ENCODE measurements at regions not wholly inside any gene's neighbourhood (a gene's known extent, or its start where the extent isn't known, plus 50 kb on each side); places are given as distances from the start of the nearest gene placed in this dataset.

GRCh38 chr13:50310734-50311133 lies 295.5 kb downstream of the KCNRG start:
- no peaks in the 10 kb centered on the region for H3K9me2 ChIP-seq (replicated peaks; ENCODE audit: insufficient read depth, low read length)
- no peaks in the 10 kb centered on the region for H4K20me1 ChIP-seq (ENCODE audit: low read depth, low read length)
- no peak overlapping the region for H3K27ac ChIP-seq (ENCODE audit: low read depth, low read length)
- H3K79me2 ChIP-seq (ENCODE audit: insufficient read depth, low read length): no peaks in the 10 kb centered on the region
- TF ChIP-seq EZH2phosphoT487 (conservative IDR thresholded peaks at IDR 0.05; ENCODE audit: low read length) (no peak), CTCF (IDR thresholded peaks at IDR 0.05; ENCODE audit: insufficient read depth, low read length, poor library complexity, severe bottlenecking) (no peak)
- no peaks in the 10 kb centered on the region for H3K36me3 ChIP-seq (ENCODE audit: low read length)
- H3K9me3 ChIP-seq (ENCODE audit: insufficient read depth, low read length): no peaks in the 10 kb centered on the region
- no peaks in the 10 kb centered on the region for H3F3A ChIP-seq (ENCODE audit: insufficient read depth)
- no peak overlapping the region for H3K9ac ChIP-seq (ENCODE audit: low read length)
- H3K27me3 ChIP-seq (ENCODE audit: low read length): no peaks in the 10 kb centered on the region
- no peak overlapping the region for H3K4me2 ChIP-seq (ENCODE audit: low read depth, low read length, poor library complexity, severe bottlenecking)
- H3K4me3 ChIP-seq (ENCODE audit: insufficient read depth, low read length, poor library complexity, severe bottlenecking): no peak overlapping the region
- no peak overlapping the region for H2AFZ ChIP-seq (ENCODE audit: low read depth, low read length, severe bottlenecking)

DNA sequence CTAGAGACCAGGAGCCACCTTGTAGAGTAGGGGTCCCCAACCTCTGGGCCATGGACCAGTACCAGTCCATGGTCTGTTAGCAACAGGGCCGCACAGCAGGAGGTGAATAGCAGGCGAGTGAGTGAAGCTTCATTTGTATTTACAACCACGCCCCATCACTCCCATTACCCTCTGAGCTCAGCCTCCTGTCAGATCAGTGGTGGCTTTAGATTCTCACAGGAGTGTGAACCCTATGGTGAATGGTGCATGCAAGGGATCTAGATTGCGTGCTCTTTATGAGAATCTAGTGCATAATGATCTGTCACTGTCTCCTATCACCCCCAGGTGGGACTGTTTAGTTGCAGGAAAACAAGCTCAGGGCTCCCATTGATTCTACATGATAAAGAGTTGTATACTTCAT lies 303.6 kb downstream of the KCNRG start:
- Histone ChIP-seq H3K9ac (ENCODE audit: low read length) (no peak overlapping the region), H3K79me2 (ENCODE audit: insufficient read depth, low read length) (no peaks in the 10 kb centered on the region), H3K9me3 (ENCODE audit: insufficient read depth, low read length) (no peaks in the 10 kb centered on the region), H3F3A (ENCODE audit: insufficient read depth) (no peaks in the 10 kb centered on the region), H2AFZ (ENCODE audit: low read depth, low read length, severe bottlenecking) (no peak overlapping the region), H3K4me2 (ENCODE audit: low read depth, low read length, poor library complexity, severe bottlenecking) (no peak overlapping the region), H3K36me3 (ENCODE audit: low read length) (no peaks in the 10 kb centered on the region), H3K9me2 (replicated peaks; ENCODE audit: insufficient read depth, low read length) (no peaks in the 10 kb centered on the region), H4K20me1 (ENCODE audit: low read depth, low read length) (no peaks in the 10 kb centered on the region), H3K27ac (ENCODE audit: low read depth, low read length) (no peak overlapping the region), H3K27me3 (ENCODE audit: low read length) (no peaks in the 10 kb centered on the region), H3K4me3 (ENCODE audit: insufficient read depth, low read length, poor library complexity, severe bottlenecking) (no peak overlapping the region)
- TF ChIP-seq EZH2phosphoT487 (conservative IDR thresholded peaks at IDR 0.05; ENCODE audit: low read length): no peak
- no peak for TF ChIP-seq CTCF (IDR thresholded peaks at IDR 0.05; ENCODE audit: insufficient read depth, low read length, poor library complexity, severe bottlenecking)

GRCh38 chr13:50319635-50320255 lies 304.5 kb downstream of the KCNRG start:
- H3K4me3 ChIP-seq (ENCODE audit: insufficient read depth, low read length, poor library complexity, severe bottlenecking): no peak overlapping the region
- no peaks in the 10 kb centered on the region for H4K20me1 ChIP-seq (ENCODE audit: low read depth, low read length)
- H3F3A ChIP-seq (ENCODE audit: insufficient read depth): no peaks in the 10 kb centered on the region
- no peak for TF ChIP-seq CTCF (IDR thresholded peaks at IDR 0.05; ENCODE audit: insufficient read depth, low read length, poor library complexity, severe bottlenecking)
- no peak for TF ChIP-seq EZH2phosphoT487 (conservative IDR thresholded peaks at IDR 0.05; ENCODE audit: low read length)
- no peak overlapping the region for H3K4me2 ChIP-seq (ENCODE audit: low read depth, low read length, poor library complexity, severe bottlenecking)
- no peak overlapping the region for H2AFZ ChIP-seq (ENCODE audit: low read depth, low read length, severe bottlenecking)
- no peaks in the 10 kb centered on the region for H3K79me2 ChIP-seq (ENCODE audit: insufficient read depth, low read length)
- no peaks in the 10 kb centered on the region for H3K9me2 ChIP-seq (replicated peaks; ENCODE audit: insufficient read depth, low read length)
- no peak overlapping the region for H3K27ac ChIP-seq (ENCODE audit: low read depth, low read length)
- H3K27me3 ChIP-seq (ENCODE audit: low read length): no peaks in the 10 kb centered on the region
- no peaks in the 10 kb centered on the region for H3K36me3 ChIP-seq (ENCODE audit: low read length)
- no peak overlapping the region for H3K9ac ChIP-seq (ENCODE audit: low read length)
- H3K9me3 ChIP-seq (ENCODE audit: insufficient read depth, low read length): no peaks in the 10 kb centered on the region

All from SU-DHL-6 (cell line).